WI38 (cell line): ENCODE measurements at regions not wholly inside any gene's neighbourhood (a gene's known extent, or its start where the extent isn't known, plus 50 kb on each side); places are given as distances from the start of the nearest gene placed in this dataset.
"Not testable (repeated sequence)": the region's sequence is repeated elsewhere in the genome, so short reads cannot be mapped to it uniquely, and the experiment has no call there.

Source experiments
- H3K4me3 ChIP-seq: 2 replicates; pipeline ENCODE4 v1.5.1; 2011; ENCODE audit warnings: low read depth, mild to moderate bottlenecking, control low read depth, low read length
- CTCF ChIP-seq: IDR thresholded peaks from 2 replicates; pipeline ENCODE4 v1.5.1; 2012; ENCODE audit warnings: low read depth, mild to moderate bottlenecking, control low read depth, low read length

DNA sequence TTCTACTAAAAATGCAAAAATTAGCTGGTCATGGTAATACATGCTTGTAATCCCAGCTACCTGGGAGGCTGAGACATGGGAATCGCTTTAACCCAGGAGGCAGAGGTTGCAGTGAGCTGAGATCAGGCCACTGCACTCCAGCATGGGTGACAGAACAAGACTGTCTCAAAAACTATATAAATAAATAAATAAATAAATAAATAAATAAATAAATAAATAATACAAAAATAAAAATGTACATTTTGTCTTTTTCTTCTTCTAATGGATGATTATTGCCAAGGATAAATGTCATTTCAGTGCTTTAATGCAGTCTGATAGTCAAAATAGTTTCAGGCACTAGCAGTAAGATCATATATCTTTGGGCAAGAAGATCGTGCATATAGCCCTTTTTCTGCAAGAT, 727.6 kb upstream of the SEMA3D start:
- H3K4me3 ChIP-seq, result no peak overlapping the region
- no peak for TF ChIP-seq CTCF

DNA sequence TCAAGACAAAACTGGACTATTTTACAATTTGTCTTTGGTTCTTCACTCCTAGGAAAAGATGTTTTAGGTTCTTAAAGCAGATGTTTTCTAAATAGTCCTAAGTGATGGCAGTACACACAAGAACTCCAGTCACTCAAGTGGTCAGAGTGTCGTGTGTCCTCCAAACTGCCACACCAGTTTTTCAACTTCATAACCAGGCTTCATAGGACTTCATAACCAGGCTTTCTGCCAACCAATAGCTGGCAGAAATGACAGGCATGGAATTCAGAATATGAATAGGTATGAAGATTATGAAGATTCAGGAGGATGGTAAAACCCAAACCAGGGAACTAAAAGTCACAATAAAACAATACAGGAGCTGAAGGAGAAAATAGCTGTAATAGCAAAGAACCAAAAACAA, 721.2 kb upstream of the SEMA3D start:
- TF ChIP-seq CTCF, result no peak
- H3K4me3 ChIP-seq, result no peak overlapping the region

DNA sequence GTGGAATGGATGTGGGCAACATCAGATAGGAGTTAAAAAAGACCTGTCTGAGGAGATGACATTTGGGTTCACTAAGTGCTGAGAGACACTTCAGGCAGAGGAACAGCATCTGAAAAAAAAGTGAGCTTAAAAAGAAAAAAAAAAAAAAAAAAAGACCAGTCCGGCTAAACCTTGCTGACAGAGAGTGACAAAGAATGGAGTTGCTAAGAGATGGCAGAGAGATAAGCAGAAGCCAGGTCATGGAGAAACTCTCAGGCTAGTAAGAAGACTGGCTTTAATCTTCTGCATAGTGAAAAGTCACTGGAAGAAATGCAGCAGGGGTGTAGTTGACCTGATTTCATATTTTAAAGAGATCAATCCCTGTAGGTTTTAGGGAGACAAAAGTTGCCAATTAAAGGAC, 711.1 kb upstream of the SEMA3D start:
- TF ChIP-seq CTCF, result no peak

DNA sequence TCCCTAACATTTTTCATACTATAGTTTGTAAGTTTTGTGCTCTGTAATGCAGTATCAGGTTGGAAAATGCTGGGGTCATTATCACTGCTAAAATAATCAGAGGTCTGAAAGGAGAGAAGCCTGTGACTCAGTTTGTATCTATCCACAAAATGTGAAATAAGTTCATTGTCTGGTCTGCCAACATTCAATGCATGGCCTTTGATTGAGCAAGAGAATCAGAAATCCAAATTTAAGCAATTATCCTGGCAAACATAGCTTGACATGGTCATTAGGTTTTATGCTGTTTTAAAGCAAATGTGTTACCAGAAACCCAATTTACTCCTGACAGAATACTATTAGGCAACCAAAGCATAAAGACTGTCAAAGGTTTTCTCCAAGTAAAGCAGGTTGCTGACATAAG, 709.7 kb upstream of the SEMA3D start:
- TF ChIP-seq CTCF, result no peak
- H3K4me3 ChIP-seq, result no peak overlapping the region

More for the DNA sequence above, 711.1 kb upstream of the SEMA3D start:
- no peak overlapping the region for H3K4me3 ChIP-seq

- TF ChIP-seq CTCF, result no peak
- no peak overlapping the region for H3K4me3 ChIP-seq
Observed at GRCh38 chr7:85895835-85896234, 709.0 kb upstream of the SEMA3D start.

GRCh38 chr7:85891900-85892299, 705.0 kb upstream of the SEMA3D start:
- H3K4me3 ChIP-seq, result not testable (repeated sequence)

GRCh38 chr7:85890244-85890811, 703.5 kb upstream of the SEMA3D start:
- no peak for TF ChIP-seq CTCF
- no peak overlapping the region for H3K4me3 ChIP-seq

- TF ChIP-seq CTCF, result no peak
- H3K4me3 ChIP-seq, result no peak overlapping the region
Observed at GRCh38 chr7:85887133-85887532, 700.3 kb upstream of the SEMA3D start.
